ENCODE measurements at regions not wholly inside any gene's neighbourhood (a gene's known extent, or its start where the extent isn't known, plus 50 kb on each side); places are given as distances from the start of the nearest gene placed in this dataset.

DNA sequence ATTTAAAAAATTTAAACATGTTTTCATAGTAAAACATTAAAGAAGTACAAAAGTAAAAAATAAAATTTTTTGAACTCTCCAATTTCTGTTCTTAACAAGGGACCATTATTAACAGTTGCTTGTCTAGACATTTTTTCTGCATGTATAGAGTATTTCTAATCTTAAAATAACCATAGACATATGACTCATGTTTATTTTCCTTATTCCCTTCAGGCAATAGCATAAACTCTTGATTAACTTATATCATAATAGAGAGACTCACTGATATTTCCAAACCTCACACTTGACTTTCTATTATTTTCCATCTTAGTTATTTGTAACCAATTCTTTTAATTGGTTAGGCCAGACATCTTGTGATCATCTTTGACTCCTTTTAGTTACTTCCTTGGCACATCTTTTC, 325.6 kb upstream of the SOX14 start:
- Mint-ChIP-seq H3K9me3 (ENCODE audit: unreplicated experiment) (peaks cover 2% of the 10 kb centered on the region), H3K27ac (ENCODE audit: unreplicated experiment) (no peak overlapping the region), H3K36me3 (ENCODE audit: unreplicated experiment) (no peaks in the 10 kb centered on the region), H3K4me3 (ENCODE audit: unreplicated experiment) (no peak overlapping the region), H3K4me1 (ENCODE audit: low read depth, unreplicated experiment) (no peaks in the 10 kb centered on the region), H3K27me3 (ENCODE audit: unreplicated experiment) (no peaks in the 10 kb centered on the region)
- DNase-seq, result no peak
- TF ChIP-seq CTCF (IDR thresholded peaks at IDR 0.05; ENCODE audit: partially characterized antibody, unreplicated experiment), result no peak

- no peaks in the 10 kb centered on the region for H3K9me3 Mint-ChIP-seq (ENCODE audit: unreplicated experiment)
- no peak for TF ChIP-seq CTCF (IDR thresholded peaks at IDR 0.05; ENCODE audit: partially characterized antibody, unreplicated experiment)
- H3K4me1 Mint-ChIP-seq (ENCODE audit: low read depth, unreplicated experiment), result peaks cover 5% of the 10 kb centered on the region
- peaks cover 2% of the 10 kb centered on the region for H3K27me3 Mint-ChIP-seq (ENCODE audit: unreplicated experiment)
- no peak overlapping the region for H3K27ac Mint-ChIP-seq (ENCODE audit: unreplicated experiment)
- no peak for DNase-seq
- H3K4me3 Mint-ChIP-seq (ENCODE audit: unreplicated experiment), result no peak overlapping the region
- H3K36me3 Mint-ChIP-seq (ENCODE audit: unreplicated experiment), result no peaks in the 10 kb centered on the region
Observed at GRCh38 chr3:137460944-137461343, 303.2 kb upstream of the SOX14 start.

GRCh38 chr3:137463131-137463530, 301.0 kb upstream of the SOX14 start:
- no peak for TF ChIP-seq CTCF (IDR thresholded peaks at IDR 0.05; ENCODE audit: partially characterized antibody, unreplicated experiment)
- Mint-ChIP-seq H3K36me3 (ENCODE audit: unreplicated experiment) (no peaks in the 10 kb centered on the region), H3K9me3 (ENCODE audit: unreplicated experiment) (no peaks in the 10 kb centered on the region), H3K4me3 (ENCODE audit: unreplicated experiment) (no peak overlapping the region), H3K4me1 (ENCODE audit: low read depth, unreplicated experiment) (peaks cover 5% of the 10 kb centered on the region), H3K27ac (ENCODE audit: unreplicated experiment) (no peak overlapping the region), H3K27me3 (ENCODE audit: unreplicated experiment) (peaks cover 2% of the 10 kb centered on the region)
- no peak for DNase-seq

- Mint-ChIP-seq H3K4me3 (ENCODE audit: unreplicated experiment) (no peak overlapping the region), H3K27me3 (ENCODE audit: unreplicated experiment) (peaks cover 2% of the 10 kb centered on the region), H3K9me3 (ENCODE audit: unreplicated experiment) (no peaks in the 10 kb centered on the region), H3K36me3 (ENCODE audit: unreplicated experiment) (no peaks in the 10 kb centered on the region), H3K4me1 (ENCODE audit: low read depth, unreplicated experiment) (peaks cover 5% of the 10 kb centered on the region), H3K27ac (ENCODE audit: unreplicated experiment) (no peak overlapping the region)
- no peak for TF ChIP-seq CTCF (IDR thresholded peaks at IDR 0.05; ENCODE audit: partially characterized antibody, unreplicated experiment)
- no peak for DNase-seq
Observed at GRCh38 chr3:137464341-137464740, 299.8 kb upstream of the SOX14 start.

DNA sequence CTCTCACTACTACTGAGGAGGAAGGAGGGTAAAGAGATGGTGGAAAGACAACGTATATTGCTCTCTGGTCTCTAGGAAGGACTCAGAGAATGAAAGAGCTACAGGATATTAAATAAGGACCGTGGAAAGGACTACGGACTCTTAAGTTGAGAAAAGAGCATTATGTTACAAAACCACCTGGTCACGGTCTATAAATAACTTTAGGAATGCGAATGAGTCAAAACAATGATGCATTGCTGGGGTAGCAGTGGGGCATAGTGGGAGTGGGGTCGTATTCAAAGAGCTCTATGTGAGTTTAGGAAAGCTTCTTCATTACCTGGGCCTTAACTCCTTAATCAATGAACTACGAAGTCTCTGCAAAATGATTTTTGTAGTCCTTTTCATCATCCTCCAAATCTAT, 295.7 kb upstream of the SOX14 start:
- H3K4me1 Mint-ChIP-seq (ENCODE audit: low read depth, unreplicated experiment), result peaks cover 5% of the 10 kb centered on the region

More for the DNA sequence above, 295.7 kb upstream of the SOX14 start:
- TF ChIP-seq CTCF (IDR thresholded peaks at IDR 0.05; ENCODE audit: partially characterized antibody, unreplicated experiment), result no peak
- no peaks in the 10 kb centered on the region for H3K36me3 Mint-ChIP-seq (ENCODE audit: unreplicated experiment)
- no peak overlapping the region for H3K27ac Mint-ChIP-seq (ENCODE audit: unreplicated experiment)
- no peak for DNase-seq
- no peaks in the 10 kb centered on the region for H3K27me3 Mint-ChIP-seq (ENCODE audit: unreplicated experiment)
- H3K4me3 Mint-ChIP-seq (ENCODE audit: unreplicated experiment), result no peak overlapping the region
- no peaks in the 10 kb centered on the region for H3K9me3 Mint-ChIP-seq (ENCODE audit: unreplicated experiment)
